IMR-90 (cell line): ENCODE measurements at regions not wholly inside any gene's neighbourhood (a gene's known extent, or its start where the extent isn't known, plus 50 kb on each side); places are given as distances from the start of the nearest gene placed in this dataset.

Experiments
- ATAC-seq: fragments of 200-7000 bp; cut with Tn5 transposase; 2 replicates; pipeline ENCODE4 v1.9.1; 2020; ENCODE audit warnings: low read depth, mild to moderate bottlenecking, moderate library complexity
- BruUV-seq: library from RNA; stranded (reverse); fragments of 400-500 nt; replicated peaks from 2 replicates; lab custom pipeline; 2021; lab: Mats Ljungman, UMichigan
- CTCF ChIA-PET: fragments of 300-600 bp; formaldehyde crosslinking; extraction: SDS; loops from one replicate; lab custom pipeline; 2021; ENCODE audit warnings: antibody characterized with exemption; lab: Yijun Ruan, JAX
- POLR2A ChIA-PET: fragments of 300-600 bp; sonication (Branson Sonifier 250); formaldehyde crosslinking; loops from one replicate; lab custom pipeline; 2022; ENCODE audit warnings: antibody characterized with exemption; ENCODE audit not compliant: unreplicated experiment; lab: Charles Lee
- DNase-seq: peaks from one replicate; pipeline ENCODE4 v3.0.0; 2013
- H2AFZ ChIP-seq: replicated peaks from 2 replicates; pipeline ENCODE3; 2013; ENCODE audit warnings: low read length, mild to moderate bottlenecking; ENCODE audit not compliant: poor library complexity
- H2AK5ac ChIP-seq: 2 replicates; pipeline ENCODE4 v1.6.1; 2013; ENCODE audit warnings: low read depth, low read length, inconsistent platforms
- H2AK9ac ChIP-seq: replicated peaks from 2 replicates; pipeline ENCODE3; 2013; ENCODE audit warnings: mild to moderate bottlenecking, low read depth, low read length, moderate library complexity; ENCODE audit not compliant: poor library complexity
- H2BK120ac ChIP-seq: 2 replicates; pipeline ENCODE4 v1.6.1; 2013; ENCODE audit warnings: low read depth, low read length, inconsistent platforms
- H2BK15ac ChIP-seq: 3 replicates; pipeline ENCODE4 v1.6.1; 2013; ENCODE audit warnings: low read depth, low read length, inconsistent platforms
- H2BK20ac ChIP-seq: 2 replicates; pipeline ENCODE4 v1.6.1; 2013; ENCODE audit warnings: low read depth, mild to moderate bottlenecking, inconsistent platforms, low read length, moderate library complexity
- H2BK5ac ChIP-seq: 2 replicates; pipeline ENCODE4 v1.6.1; 2013; ENCODE audit warnings: mild to moderate bottlenecking, low read depth, low read length, inconsistent platforms; ENCODE audit not compliant: poor library complexity, severe bottlenecking
- H3K14ac ChIP-seq: replicated peaks from 2 replicates; pipeline ENCODE4 v1.6.1; 2013; ENCODE audit warnings: low read depth, low read length, inconsistent platforms
- H3K18ac ChIP-seq: 2 replicates; pipeline ENCODE4 v1.6.1; 2013; ENCODE audit warnings: low read depth, low read length, control low read depth
- H3K23ac ChIP-seq: 2 replicates; pipeline ENCODE4 v1.6.1; 2013; ENCODE audit warnings: low read depth, low read length, inconsistent platforms
- H3K27ac ChIP-seq: 2 replicates; pipeline ENCODE4 v1.5.1; 2013; ENCODE audit warnings: mild to moderate bottlenecking, control low read depth, low read length; ENCODE audit not compliant: insufficient read depth
- H3K27me3 ChIP-seq: 2 replicates; pipeline ENCODE4 v1.6.1; 2013; ENCODE audit warnings: low read length; ENCODE audit not compliant: control insufficient read depth, insufficient read depth
- H3K36me3 ChIP-seq: 2 replicates; pipeline ENCODE4 v1.6.1; 2013; ENCODE audit warnings: low read length, mixed read lengths; ENCODE audit not compliant: control insufficient read depth, insufficient read depth
- H3K4ac ChIP-seq: 2 replicates; pipeline ENCODE4 v1.6.1; 2013; ENCODE audit warnings: low read depth, low read length, inconsistent platforms
- H3K4me1 ChIP-seq: 2 replicates; pipeline ENCODE4 v1.6.1; 2013; ENCODE audit warnings: low read length, mixed read lengths; ENCODE audit not compliant: control insufficient read depth, insufficient read depth
- H3K4me2 ChIP-seq: 2 replicates; pipeline ENCODE4 v1.6.1; 2013; ENCODE audit warnings: low read depth, mild to moderate bottlenecking, control low read depth, low read length, moderate library complexity
- H3K4me3 ChIP-seq: 2 replicates; pipeline ENCODE4 v1.5.1; 2013; ENCODE audit warnings: low read depth, mild to moderate bottlenecking, control low read depth, low read length, moderate library complexity; ENCODE audit not compliant: insufficient read depth
- H3K56ac ChIP-seq: 2 replicates; pipeline ENCODE4 v1.6.1; 2013; ENCODE audit warnings: low read length, inconsistent platforms; ENCODE audit not compliant: insufficient read depth; ENCODE audit errors: extremely low read depth
- H3K79me1 ChIP-seq, 2 experiments: 2 replicates each; pipeline ENCODE4 v1.6.1; 2013; ENCODE audit warnings: low read length in 2 of 2, inconsistent platforms in 1 of 2, low read depth in 1 of 2
- H3K9ac ChIP-seq: 2 replicates; pipeline ENCODE4 v1.6.1; 2013; ENCODE audit warnings: low read depth, low read length, control low read depth
- H3K9me1 ChIP-seq: 2 replicates; pipeline ENCODE4 v1.6.1; 2013; ENCODE audit warnings: low read length, inconsistent platforms; ENCODE audit not compliant: insufficient read depth
- H3K9me3 ChIP-seq: 2 replicates; pipeline ENCODE4 v1.6.1; 2013; ENCODE audit warnings: low read length; ENCODE audit not compliant: control insufficient read depth, insufficient read depth
- H4K20me1 ChIP-seq: 2 replicates; pipeline ENCODE4 v1.6.1; 2013; ENCODE audit warnings: low read length, inconsistent platforms; ENCODE audit not compliant: insufficient read depth
- H4K5ac ChIP-seq: 2 replicates; pipeline ENCODE4 v1.6.1; 2013; ENCODE audit warnings: mild to moderate bottlenecking, low read depth, low read length, control low read depth
- H4K8ac ChIP-seq, 2 experiments: 2 replicates each; pipeline ENCODE4 v1.6.1; 2013; ENCODE audit warnings: low read depth in 2 of 2, low read length in 2 of 2, control low read depth in 1 of 2, inconsistent platforms in 1 of 2
- H4K91ac ChIP-seq: 2 replicates; pipeline ENCODE4 v1.6.1; 2013; ENCODE audit warnings: low read depth, low read length, inconsistent platforms; ENCODE audit not compliant: insufficient read depth
- ELK1 ChIP-seq: fragments of 150-350 bp; IDR thresholded peaks from 2 replicates; pipeline ENCODE4 v1.6.1; 2016; ENCODE audit warnings: low read depth, mild to moderate bottlenecking, low read length, moderate library complexity, borderline replicate concordance
- MAFK ChIP-seq: IDR thresholded peaks from 2 replicates; pipeline ENCODE4 v1.6.1; 2012; ENCODE audit warnings: low read depth, low read length, improper control_type of control experiment
- MXI1 ChIP-seq: IDR thresholded peaks from 2 replicates; pipeline ENCODE4 v1.6.1; 2012; ENCODE audit warnings: low read depth, mild to moderate bottlenecking, low read length, moderate library complexity, borderline replicate concordance
- NFE2L2 ChIP-seq: fragments of 150-350 bp; IDR thresholded peaks from 2 replicates; pipeline ENCODE4 v1.6.1; 2016; ENCODE audit warnings: low read depth, mild to moderate bottlenecking, low read length
- POLR2A ChIP-seq: IDR thresholded peaks from 2 replicates; pipeline ENCODE4 v1.6.1; 2012; ENCODE audit warnings: mild to moderate bottlenecking, low read depth, low read length
- RAD21 ChIP-seq: IDR thresholded peaks from 2 replicates; pipeline ENCODE4 v1.6.1; 2012; ENCODE audit warnings: low read length, improper control_type of control experiment
- WGBS, 2 experiments: methylation state at CpG; one replicate each; pipeline versions ENCODE4 v1.1.5 to v1.1.7; 2013; ENCODE audit warnings: missing lambda C conversion rate in 2 of 2; ENCODE audit not compliant: insufficient read length in 1 of 2; ENCODE audit errors: extremely low coverage in 2 of 2; 5-methylcytosine and 5-hydroxymethylcytosine counted together
- dilution Hi-C: fragments of 300-500 bp; cut with HindIII; formaldehyde crosslinking; loops from one replicate; pipeline ENCODE4 v1.14.3; 2018; ENCODE audit warnings: low sequenced_read_pairs; ENCODE audit not compliant: unreplicated experiment
- in situ Hi-C: fragments of 300-500 bp; cut with MboI; formaldehyde crosslinking; loops from 3 replicates; pipeline ENCODE4 v1.14.3; 2019; ENCODE audit warnings: low sequenced_read_pairs, inconsistent platforms, mixed read lengths
- intact Hi-C: fragments of 100-400 bp; cut with micrococcal nuclease; formaldehyde crosslinking; loops from 2 replicates; pipeline ENCODE4 v1.10.0; 2022

- H3K23ac ChIP-seq: no peak overlapping the region
- no peak overlapping the region for H3K4ac ChIP-seq
- 0 out of 2 replicates have a peak, but pooled peaks cover 3% of the 10 kb centered on the region for H3K9me3 ChIP-seq
- no peak overlapping the region for H2AK9ac ChIP-seq
- H2AK5ac ChIP-seq: no peak overlapping the region
- H4K91ac ChIP-seq: no peak overlapping the region
- no peak overlapping the region for H3K27ac ChIP-seq
- DNase-seq (no peak), ATAC-seq (no peak)
- no peaks in the 10 kb centered on the region for H3K4me1 ChIP-seq
- H3K27me3 ChIP-seq: no peaks in the 10 kb centered on the region
- dilution Hi-C loops (no loop called here), intact Hi-C loops (no loop called here), in situ Hi-C loops (no loop called here)
- H4K20me1 ChIP-seq: no peaks in the 10 kb centered on the region
- no peak overlapping the region for H4K5ac ChIP-seq
- BruUV-seq: no TSS peak
- ChIA-PET CTCF (no interaction called here), POLR2A (no interaction called here)
- no peak overlapping the region for H3K14ac ChIP-seq
- no CpG with 5 or more reads among the region's 2 CpGs for WGBS, 2 experiments
- H3K9ac ChIP-seq: no peak overlapping the region
- H2BK20ac ChIP-seq: no peak overlapping the region
- no peak overlapping the region for H3K4me2 ChIP-seq
- H3K56ac ChIP-seq: no peak overlapping the region
- H2BK5ac ChIP-seq: no peak overlapping the region
- TF ChIP-seq ELK1: no peak
- no peak for TF ChIP-seq RAD21
- TF ChIP-seq MAFK: no peak
- TF ChIP-seq NFE2L2: no peak
- TF ChIP-seq POLR2A: no peak
- TF ChIP-seq MXI1: no peak
- no peak overlapping the region for H2BK120ac ChIP-seq
- no peak overlapping the region for H4K8ac ChIP-seq
- no peak overlapping the region for H3K4me3 ChIP-seq
- no peaks in the 10 kb centered on the region for H3K79me1 ChIP-seq
- no peaks in the 10 kb centered on the region for H3K9me1 ChIP-seq
- H2AFZ ChIP-seq: no peak overlapping the region
- no peak overlapping the region for H2BK15ac ChIP-seq
- H3K36me3 ChIP-seq: no peaks in the 10 kb centered on the region
- H3K18ac ChIP-seq: no peak overlapping the region
These were observed 152.7 kb upstream of the PTPRM start for GRCh38 chr18:7414459-7414858.
